IMR-90 (cell line): ENCODE measurements at regions not wholly inside any gene's neighbourhood (a gene's known extent, or its start where the extent isn't known, plus 50 kb on each side); places are given as distances from the start of the nearest gene placed in this dataset.

ENCODE experiments used
- ATAC-seq: fragments of 200-7000 bp; cut with Tn5 transposase; 2 replicates; pipeline ENCODE4 v1.9.1; 2020; ENCODE audit warnings: low read depth, mild to moderate bottlenecking, moderate library complexity
- BruUV-seq: library from RNA; stranded (reverse); fragments of 400-500 nt; replicated peaks from 2 replicates; lab custom pipeline; 2021; lab: Mats Ljungman, UMichigan
- CTCF ChIA-PET: fragments of 300-600 bp; formaldehyde crosslinking; extraction: SDS; loops from one replicate; lab custom pipeline; 2021; ENCODE audit warnings: antibody characterized with exemption; lab: Yijun Ruan, JAX
- POLR2A ChIA-PET: fragments of 300-600 bp; sonication (Branson Sonifier 250); formaldehyde crosslinking; loops from one replicate; lab custom pipeline; 2022; ENCODE audit warnings: antibody characterized with exemption; ENCODE audit not compliant: unreplicated experiment; lab: Charles Lee
- DNase-seq: peaks from one replicate; pipeline ENCODE4 v3.0.0; 2013
- H2AFZ ChIP-seq: replicated peaks from 2 replicates; pipeline ENCODE3; 2013; ENCODE audit warnings: low read length, mild to moderate bottlenecking; ENCODE audit not compliant: poor library complexity
- H2AK5ac ChIP-seq: 2 replicates; pipeline ENCODE4 v1.6.1; 2013; ENCODE audit warnings: low read depth, low read length, inconsistent platforms
- H2AK9ac ChIP-seq: replicated peaks from 2 replicates; pipeline ENCODE3; 2013; ENCODE audit warnings: mild to moderate bottlenecking, low read depth, low read length, moderate library complexity; ENCODE audit not compliant: poor library complexity
- H2BK120ac ChIP-seq: 2 replicates; pipeline ENCODE4 v1.6.1; 2013; ENCODE audit warnings: low read depth, low read length, inconsistent platforms
- H2BK15ac ChIP-seq: 3 replicates; pipeline ENCODE4 v1.6.1; 2013; ENCODE audit warnings: low read depth, low read length, inconsistent platforms
- H2BK20ac ChIP-seq: 2 replicates; pipeline ENCODE4 v1.6.1; 2013; ENCODE audit warnings: low read depth, mild to moderate bottlenecking, inconsistent platforms, low read length, moderate library complexity
- H2BK5ac ChIP-seq: 2 replicates; pipeline ENCODE4 v1.6.1; 2013; ENCODE audit warnings: mild to moderate bottlenecking, low read depth, low read length, inconsistent platforms; ENCODE audit not compliant: poor library complexity, severe bottlenecking
- H3K14ac ChIP-seq: replicated peaks from 2 replicates; pipeline ENCODE4 v1.6.1; 2013; ENCODE audit warnings: low read depth, low read length, inconsistent platforms
- H3K18ac ChIP-seq: 2 replicates; pipeline ENCODE4 v1.6.1; 2013; ENCODE audit warnings: low read depth, low read length, control low read depth
- H3K23ac ChIP-seq: 2 replicates; pipeline ENCODE4 v1.6.1; 2013; ENCODE audit warnings: low read depth, low read length, inconsistent platforms
- H3K27ac ChIP-seq: 2 replicates; pipeline ENCODE4 v1.5.1; 2013; ENCODE audit warnings: mild to moderate bottlenecking, control low read depth, low read length; ENCODE audit not compliant: insufficient read depth
- H3K27me3 ChIP-seq: 2 replicates; pipeline ENCODE4 v1.6.1; 2013; ENCODE audit warnings: low read length; ENCODE audit not compliant: control insufficient read depth, insufficient read depth
- H3K36me3 ChIP-seq: 2 replicates; pipeline ENCODE4 v1.6.1; 2013; ENCODE audit warnings: low read length, mixed read lengths; ENCODE audit not compliant: control insufficient read depth, insufficient read depth
- H3K4ac ChIP-seq: 2 replicates; pipeline ENCODE4 v1.6.1; 2013; ENCODE audit warnings: low read depth, low read length, inconsistent platforms
- H3K4me1 ChIP-seq: 2 replicates; pipeline ENCODE4 v1.6.1; 2013; ENCODE audit warnings: low read length, mixed read lengths; ENCODE audit not compliant: control insufficient read depth, insufficient read depth
- H3K4me2 ChIP-seq: 2 replicates; pipeline ENCODE4 v1.6.1; 2013; ENCODE audit warnings: low read depth, mild to moderate bottlenecking, control low read depth, low read length, moderate library complexity
- H3K4me3 ChIP-seq: 2 replicates; pipeline ENCODE4 v1.5.1; 2013; ENCODE audit warnings: low read depth, mild to moderate bottlenecking, control low read depth, low read length, moderate library complexity; ENCODE audit not compliant: insufficient read depth
- H3K56ac ChIP-seq: 2 replicates; pipeline ENCODE4 v1.6.1; 2013; ENCODE audit warnings: low read length, inconsistent platforms; ENCODE audit not compliant: insufficient read depth; ENCODE audit errors: extremely low read depth
- H3K79me1 ChIP-seq, 2 experiments: 2 replicates each; pipeline ENCODE4 v1.6.1; 2013; ENCODE audit warnings: low read length in 2 of 2, inconsistent platforms in 1 of 2, low read depth in 1 of 2
- H3K9ac ChIP-seq: 2 replicates; pipeline ENCODE4 v1.6.1; 2013; ENCODE audit warnings: low read depth, low read length, control low read depth
- H3K9me1 ChIP-seq: 2 replicates; pipeline ENCODE4 v1.6.1; 2013; ENCODE audit warnings: low read length, inconsistent platforms; ENCODE audit not compliant: insufficient read depth
- H3K9me3 ChIP-seq: 2 replicates; pipeline ENCODE4 v1.6.1; 2013; ENCODE audit warnings: low read length; ENCODE audit not compliant: control insufficient read depth, insufficient read depth
- H4K20me1 ChIP-seq: 2 replicates; pipeline ENCODE4 v1.6.1; 2013; ENCODE audit warnings: low read length, inconsistent platforms; ENCODE audit not compliant: insufficient read depth
- H4K5ac ChIP-seq: 2 replicates; pipeline ENCODE4 v1.6.1; 2013; ENCODE audit warnings: mild to moderate bottlenecking, low read depth, low read length, control low read depth
- H4K8ac ChIP-seq, 2 experiments: 2 replicates each; pipeline ENCODE4 v1.6.1; 2013; ENCODE audit warnings: low read depth in 2 of 2, low read length in 2 of 2, control low read depth in 1 of 2, inconsistent platforms in 1 of 2
- H4K91ac ChIP-seq: 2 replicates; pipeline ENCODE4 v1.6.1; 2013; ENCODE audit warnings: low read depth, low read length, inconsistent platforms; ENCODE audit not compliant: insufficient read depth
- BHLHE40 ChIP-seq: fragments of 150-350 bp; IDR thresholded peaks from 2 replicates; pipeline ENCODE4 v1.6.1; 2016; ENCODE audit warnings: mild to moderate bottlenecking, low read depth, low read length
- CEBPB ChIP-seq: IDR thresholded peaks from 2 replicates; pipeline ENCODE4 v1.6.1; 2012; ENCODE audit warnings: low read depth, low read length, improper control_type of control experiment
- CHD1 ChIP-seq: IDR thresholded peaks from 2 replicates; pipeline ENCODE4 v1.6.1; 2012; ENCODE audit warnings: low read depth, low read length, improper control_type of control experiment
- CTCF ChIP-seq: conservative IDR thresholded peaks from 2 replicates; pipeline ENCODE4 v1.5.1; 2012; ENCODE audit warnings: mild to moderate bottlenecking, low read depth, low read length, improper control_type of control experiment
- FOS ChIP-seq: fragments of 150-350 bp; IDR thresholded peaks from 2 replicates; pipeline ENCODE4 v1.6.1; 2016; ENCODE audit warnings: low read depth, low read length
- MAFK ChIP-seq: IDR thresholded peaks from 2 replicates; pipeline ENCODE4 v1.6.1; 2012; ENCODE audit warnings: low read depth, low read length, improper control_type of control experiment
- MAZ ChIP-seq: IDR thresholded peaks from 2 replicates; pipeline ENCODE4 v1.6.1; 2012; ENCODE audit warnings: low read depth, mild to moderate bottlenecking, low read length, improper control_type of control experiment, moderate library complexity, borderline replicate concordance
- MXI1 ChIP-seq: IDR thresholded peaks from 2 replicates; pipeline ENCODE4 v1.6.1; 2012; ENCODE audit warnings: low read depth, mild to moderate bottlenecking, low read length, moderate library complexity, borderline replicate concordance
- NFE2L2 ChIP-seq: fragments of 150-350 bp; IDR thresholded peaks from 2 replicates; pipeline ENCODE4 v1.6.1; 2016; ENCODE audit warnings: low read depth, mild to moderate bottlenecking, low read length
- POLR2A ChIP-seq: IDR thresholded peaks from 2 replicates; pipeline ENCODE4 v1.6.1; 2012; ENCODE audit warnings: mild to moderate bottlenecking, low read depth, low read length
- RAD21 ChIP-seq: IDR thresholded peaks from 2 replicates; pipeline ENCODE4 v1.6.1; 2012; ENCODE audit warnings: low read length, improper control_type of control experiment
- RCOR1 ChIP-seq: IDR thresholded peaks from 2 replicates; pipeline ENCODE4 v1.6.1; 2012; ENCODE audit warnings: mild to moderate bottlenecking, low read length, improper control_type of control experiment; ENCODE audit not compliant: insufficient replicate concordance
- RFX5 ChIP-seq: IDR thresholded peaks from 2 replicates; pipeline ENCODE4 v1.8.0; 2012; ENCODE audit warnings: low read depth, mild to moderate bottlenecking, low read length, moderate library complexity
- SMC3 ChIP-seq: fragments of 150-350 bp; IDR thresholded peaks from 2 replicates; pipeline ENCODE4 v1.6.1; 2016; ENCODE audit warnings: low read depth, mild to moderate bottlenecking, antibody characterized with exemption, low read length, moderate library complexity
- WGBS, 2 experiments: methylation state at CpG; one replicate each; pipeline versions ENCODE4 v1.1.5 to v1.1.7; 2013; ENCODE audit warnings: missing lambda C conversion rate in 2 of 2; ENCODE audit not compliant: insufficient read length in 1 of 2; ENCODE audit errors: extremely low coverage in 2 of 2; 5-methylcytosine and 5-hydroxymethylcytosine counted together
- dilution Hi-C: fragments of 300-500 bp; cut with HindIII; formaldehyde crosslinking; loops from one replicate; pipeline ENCODE4 v1.14.3; 2018; ENCODE audit warnings: low sequenced_read_pairs; ENCODE audit not compliant: unreplicated experiment
- in situ Hi-C: fragments of 300-500 bp; cut with MboI; formaldehyde crosslinking; loops from 3 replicates; pipeline ENCODE4 v1.14.3; 2019; ENCODE audit warnings: low sequenced_read_pairs, inconsistent platforms, mixed read lengths
- intact Hi-C: fragments of 100-400 bp; cut with micrococcal nuclease; formaldehyde crosslinking; loops from 2 replicates; pipeline ENCODE4 v1.10.0; 2022
- TF ChIP-seq, protein P1 (sequence below): fragments of 150-350 bp; IDR thresholded peaks from 2 replicates; pipeline ENCODE4 v1.6.1; 2016; ENCODE audit warnings: low read depth, mild to moderate bottlenecking, low read length, moderate library complexity, borderline replicate concordance
- TF ChIP-seq, protein P2 (sequence below): fragments of 150-350 bp; IDR thresholded peaks from 2 replicates; pipeline ENCODE4 v1.6.1; 2017; ENCODE audit warnings: mild to moderate bottlenecking, antibody characterized with exemption, low read length, low read depth

- Histone ChIP-seq H3K14ac (no peak overlapping the region), H3K4ac (no peak overlapping the region), H3K36me3 (no peaks in the 10 kb centered on the region), H2BK120ac (no peak overlapping the region), H2AK5ac (no peak overlapping the region), H2BK20ac (no peak overlapping the region), H3K9ac (no peak overlapping the region), H4K91ac (no peak overlapping the region), H2AFZ (no peak overlapping the region), H4K8ac (no peak overlapping the region), H2AK9ac (no peak overlapping the region), H3K9me1 (peaks cover 9% of the 10 kb centered on the region), H3K4me3 (no peak overlapping the region), H2BK5ac (no peak overlapping the region), H3K27me3 (no peaks in the 10 kb centered on the region), H3K23ac (no peak overlapping the region), H3K56ac (no peak overlapping the region), H3K27ac (no peak overlapping the region), H2BK15ac (no peak overlapping the region), H3K79me1 (no peaks in the 10 kb centered on the region), H3K9me3 (no peaks in the 10 kb centered on the region), H4K20me1 (no peaks in the 10 kb centered on the region), H3K18ac (no peak overlapping the region), H4K5ac (no peak overlapping the region), H3K4me1 (peaks cover 6% of the 10 kb centered on the region), H3K4me2 (no peak overlapping the region)
- DNase-seq (no peak), ATAC-seq (no peak)
- ChIA-PET CTCF (no interaction called here), POLR2A (no interaction called here)
- no TSS peak for BruUV-seq
- dilution Hi-C loops = no loop called here
- TF ChIP-seq CHD1 (no peak), NFE2L2 (no peak), RCOR1 (no peak), MAFK (no peak), SMC3 (no peak), FOS (no peak), MAZ (no peak), MXI1 (no peak), RFX5 (no peak), CTCF (no peak), BHLHE40 (no peak), POLR2A (no peak), CEBPB (no peak), RAD21 (no peak)
- TF ChIP-seq, protein P1, sequence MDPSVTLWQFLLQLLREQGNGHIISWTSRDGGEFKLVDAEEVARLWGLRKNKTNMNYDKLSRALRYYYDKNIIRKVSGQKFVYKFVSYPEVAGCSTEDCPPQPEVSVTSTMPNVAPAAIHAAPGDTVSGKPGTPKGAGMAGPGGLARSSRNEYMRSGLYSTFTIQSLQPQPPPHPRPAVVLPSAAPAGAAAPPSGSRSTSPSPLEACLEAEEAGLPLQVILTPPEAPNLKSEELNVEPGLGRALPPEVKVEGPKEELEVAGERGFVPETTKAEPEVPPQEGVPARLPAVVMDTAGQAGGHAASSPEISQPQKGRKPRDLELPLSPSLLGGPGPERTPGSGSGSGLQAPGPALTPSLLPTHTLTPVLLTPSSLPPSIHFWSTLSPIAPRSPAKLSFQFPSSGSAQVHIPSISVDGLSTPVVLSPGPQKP = no peak
- TF ChIP-seq, protein P2, sequence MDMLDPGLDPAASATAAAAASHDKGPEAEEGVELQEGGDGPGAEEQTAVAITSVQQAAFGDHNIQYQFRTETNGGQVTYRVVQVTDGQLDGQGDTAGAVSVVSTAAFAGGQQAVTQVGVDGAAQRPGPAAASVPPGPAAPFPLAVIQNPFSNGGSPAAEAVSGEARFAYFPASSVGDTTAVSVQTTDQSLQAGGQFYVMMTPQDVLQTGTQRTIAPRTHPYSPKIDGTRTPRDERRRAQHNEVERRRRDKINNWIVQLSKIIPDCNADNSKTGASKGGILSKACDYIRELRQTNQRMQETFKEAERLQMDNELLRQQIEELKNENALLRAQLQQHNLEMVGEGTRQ = no peak
- in situ Hi-C loops = no loop called here
- WGBS, 2 experiments = no CpG with 5 or more reads among the region's 4 CpGs
- intact Hi-C loops = loop anchor here (10.0 kb wide), 1 partner anchor 302 kb away; no protein-coding TSS in a partner anchor
Observed at GRCh38 chr5:164356790-164357189, 851.4 kb downstream of the MAT2B start.
